ENCODE measurements at regions not wholly inside any gene's neighbourhood (a gene's known extent, or its start where the extent isn't known, plus 50 kb on each side); places are given as distances from the start of the nearest gene placed in this dataset.

DNA sequence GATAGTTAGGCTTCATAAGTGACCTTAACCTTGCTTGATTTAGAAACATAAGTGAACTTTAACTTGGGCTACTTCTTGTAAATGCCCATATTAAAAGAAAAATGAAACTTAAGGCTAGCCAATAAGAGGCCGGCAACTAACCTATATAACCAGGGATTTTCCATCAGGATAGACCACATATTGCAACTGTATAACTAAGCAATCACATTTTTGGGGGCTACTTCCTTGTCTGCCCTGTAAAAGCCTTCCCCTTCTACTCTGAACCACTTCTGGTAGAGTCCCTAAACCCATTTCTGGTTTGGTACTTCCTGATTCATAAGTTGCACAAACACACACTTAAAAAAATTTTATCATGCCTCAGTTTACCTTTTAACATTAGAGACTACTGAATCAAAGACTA, 150.9 kb upstream of the UBE2E2 start:
- WGBS, 2 donors, result 71 to 91% methylated on average over 1 of the region's 1 CpG
- no peak overlapping the region for H3K27ac ChIP-seq
- no peak for DNase-seq
- H3K27me3 ChIP-seq, result no peaks in the 10 kb centered on the region
- ATAC-seq, result no peak
- no peaks in the 10 kb centered on the region for H3K4me1 ChIP-seq
- H3K4me3 ChIP-seq, result no peak overlapping the region
- no peaks in the 10 kb centered on the region for H3K36me3 ChIP-seq (replicated peaks in 1 of 2; ENCODE audit: insufficient read depth in 1 of 2, low read depth in 2 of 2)
- H3K9me3 ChIP-seq, result peaks cover 0 to 7% (median 0%) of the 10 kb centered on the region in 3 donors
- intact Hi-C loops (cut with DNase I), result no loop called here
- TF ChIP-seq CTCF (IDR thresholded peaks at IDR 0.05) (no peak), POLR2A (IDR thresholded peaks at IDR 0.05) (no peak)

- Histone ChIP-seq H3K4me1 (no peaks in the 10 kb centered on the region), H3K27ac (no peak overlapping the region), H3K27me3 (no peaks in the 10 kb centered on the region), H3K36me3 (replicated peaks in 1 of 2; ENCODE audit: insufficient read depth in 1 of 2, low read depth in 2 of 2) (no peaks in the 10 kb centered on the region), H3K9me3 (peaks cover 0 to 4% (median 0%) of the 10 kb centered on the region in 3 donors), H3K4me3 (no peak overlapping the region)
- DNase-seq (no peak), ATAC-seq (no peak)
- 60 to 78% methylated on average over 6 to 7 of the region's 7 CpGs for WGBS, 2 donors
- TF ChIP-seq POLR2A (IDR thresholded peaks at IDR 0.05) (no peak), CTCF (IDR thresholded peaks at IDR 0.05) (no peak)
- intact Hi-C loops (cut with DNase I), result no loop called here
These were observed 150.5 kb upstream of the UBE2E2 start for GRCh38 chr3:23052620-23053019.

DNA sequence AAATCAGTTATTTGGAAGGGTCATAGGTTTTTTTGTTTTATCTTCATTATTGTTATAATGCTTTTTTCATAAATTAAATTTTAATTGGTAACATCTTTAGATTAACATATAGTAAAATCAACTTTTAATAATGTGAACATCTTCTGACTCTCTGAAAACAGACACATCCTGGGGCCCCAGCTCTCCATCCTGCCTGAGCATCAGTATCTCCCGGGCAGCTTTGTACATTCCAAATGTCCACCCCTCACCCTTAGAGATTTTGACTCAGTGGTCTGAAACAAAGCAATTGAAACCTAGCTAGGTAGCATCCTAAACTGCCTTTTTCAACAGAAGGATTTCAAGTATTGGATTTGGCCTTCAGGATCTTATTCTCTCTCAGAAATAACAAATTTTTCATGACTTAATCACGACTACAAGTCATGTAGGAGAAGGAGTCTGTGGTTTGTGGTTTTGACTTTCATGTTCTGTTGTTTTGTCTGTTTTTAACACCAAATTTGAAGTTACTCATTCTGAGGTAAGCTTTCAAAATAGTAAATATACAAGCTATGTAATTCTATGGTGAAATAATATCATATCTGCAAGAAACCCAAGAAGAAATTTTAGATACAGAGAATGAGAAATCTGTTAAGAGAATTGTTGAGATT, 147.3 kb upstream of the UBE2E2 start:
- DNase-seq (no peak), ATAC-seq (no peak)
- 64 to 80% methylated on average over 2 of the region's 2 CpGs for WGBS, 2 donors

DNA sequence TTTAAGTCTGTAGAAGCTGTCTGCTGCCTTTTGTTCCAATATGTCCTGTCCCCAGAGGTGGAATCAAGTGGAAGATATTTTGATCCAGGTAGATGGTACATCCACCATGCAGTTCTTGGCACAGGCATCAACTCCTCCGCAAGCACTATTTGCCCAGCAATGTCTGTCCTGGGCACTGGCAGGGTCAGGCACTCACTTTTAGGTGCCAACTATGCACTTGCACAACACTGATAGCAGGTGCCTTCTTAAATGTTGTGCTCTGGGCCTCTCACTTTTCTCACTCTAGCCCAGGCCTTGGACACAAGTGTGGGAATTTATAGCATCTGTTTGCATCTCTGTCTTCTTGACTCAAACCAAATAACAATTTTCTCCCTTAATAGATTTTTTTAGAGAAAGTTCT, 140.5 kb upstream of the UBE2E2 start:
- ATAC-seq (no peak), DNase-seq (no peak)
- H3K27ac ChIP-seq, result no peak overlapping the region
- TF ChIP-seq CTCF (IDR thresholded peaks at IDR 0.05) (no peak), POLR2A (IDR thresholded peaks at IDR 0.05) (no peak)
- H3K36me3 ChIP-seq (replicated peaks in 1 of 2; ENCODE audit: insufficient read depth in 1 of 2, low read depth in 2 of 2), result no peaks in the 10 kb centered on the region
- WGBS, 2 donors, result 50 to 61% methylated on average over 1 of the region's 1 CpG
- no peak overlapping the region for H3K4me3 ChIP-seq
- intact Hi-C loops (cut with DNase I), result no loop called here
- no peaks in the 10 kb centered on the region for H3K27me3 ChIP-seq
- no peaks in the 10 kb centered on the region for H3K4me1 ChIP-seq
- peaks cover 0 to 4% (median 0%) of the 10 kb centered on the region in 3 donors for H3K9me3 ChIP-seq

More for the DNA sequence above, 147.3 kb upstream of the UBE2E2 start:
- no peaks in the 10 kb centered on the region for H3K36me3 ChIP-seq (replicated peaks in 1 of 2; ENCODE audit: insufficient read depth in 1 of 2, low read depth in 2 of 2)
- peaks cover 0 to 4% (median 0%) of the 10 kb centered on the region in 3 donors for H3K9me3 ChIP-seq
- intact Hi-C loops (cut with DNase I), result no loop called here
- no peak overlapping the region for H3K4me3 ChIP-seq
- H3K27me3 ChIP-seq, result no peaks in the 10 kb centered on the region
- no peak for TF ChIP-seq POLR2A (IDR thresholded peaks at IDR 0.05)
- TF ChIP-seq CTCF (IDR thresholded peaks at IDR 0.05), result no peak
- no peaks in the 10 kb centered on the region for H3K4me1 ChIP-seq
- no peak overlapping the region for H3K27ac ChIP-seq

DNA sequence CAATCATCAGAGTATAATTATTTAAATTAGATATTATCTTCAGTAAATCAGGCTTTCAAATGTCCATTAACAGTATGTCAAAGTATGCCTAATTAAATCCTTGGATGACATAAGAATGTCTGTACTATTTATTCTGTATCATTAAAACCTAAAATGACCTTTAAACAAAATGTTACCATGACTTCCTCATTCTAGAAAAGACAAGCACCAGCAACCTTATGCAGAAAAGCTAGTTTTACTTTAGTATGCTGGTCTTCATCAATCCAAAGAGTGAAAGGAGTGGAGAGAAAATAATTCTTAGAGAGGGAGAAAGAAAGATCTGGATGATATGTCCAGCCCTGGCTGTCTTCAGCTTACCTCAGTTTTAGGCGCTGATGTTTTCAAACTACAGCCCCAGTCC, 140.1 kb upstream of the UBE2E2 start:
- DNase-seq (no peak), ATAC-seq (no peak)
- Histone ChIP-seq H3K4me3 (no peak overlapping the region), H3K4me1 (no peaks in the 10 kb centered on the region), H3K36me3 (replicated peaks in 1 of 2; ENCODE audit: insufficient read depth in 1 of 2, low read depth in 2 of 2) (no peaks in the 10 kb centered on the region), H3K27me3 (no peaks in the 10 kb centered on the region), H3K27ac (no peak overlapping the region), H3K9me3 (peaks cover 0 to 4% (median 0%) of the 10 kb centered on the region in 3 donors)
- TF ChIP-seq CTCF (IDR thresholded peaks at IDR 0.05) (no peak), POLR2A (IDR thresholded peaks at IDR 0.05) (no peak)
- 79 to 100% methylated on average over 1 of the region's 1 CpG for WGBS, 2 donors
- intact Hi-C loops (cut with DNase I), result no loop called here
